DMS 273 (cell line): ENCODE measurements at regions not wholly inside any gene's neighbourhood (a gene's known extent, or its start where the extent isn't known, plus 50 kb on each side); places are given as distances from the start of the nearest gene placed in this dataset.
"Not testable (repeated sequence)": the region's sequence is repeated elsewhere in the genome, so short reads cannot be mapped to it uniquely, and the experiment has no call there.

Experiments
- DNase-seq: peaks from one replicate; lab custom pipeline; 2025; ENCODE audit not compliant: unreplicated experiment; lab: John Stamatoyannopoulos, UW

DNA sequence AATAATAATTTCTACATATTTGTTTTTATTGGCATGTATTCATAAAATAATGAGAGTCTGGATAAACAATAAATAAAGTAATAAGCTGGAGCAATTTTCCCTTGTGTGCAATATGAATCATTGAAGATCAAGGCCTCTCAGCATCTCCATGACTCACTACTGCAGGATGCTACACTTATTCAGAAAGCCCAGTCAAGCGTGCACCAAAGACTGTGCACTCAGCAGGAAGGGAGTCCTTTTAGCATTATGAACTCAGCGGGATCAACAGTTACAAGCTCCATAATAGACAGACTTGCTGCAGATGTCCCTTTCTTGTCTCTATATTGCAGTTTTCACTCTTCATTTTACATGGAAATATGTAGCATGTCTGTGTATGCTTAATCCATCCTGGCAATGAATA, 485.3 kb downstream of the CDH9 start:
- DNase-seq: peak; percentile 2

DNA sequence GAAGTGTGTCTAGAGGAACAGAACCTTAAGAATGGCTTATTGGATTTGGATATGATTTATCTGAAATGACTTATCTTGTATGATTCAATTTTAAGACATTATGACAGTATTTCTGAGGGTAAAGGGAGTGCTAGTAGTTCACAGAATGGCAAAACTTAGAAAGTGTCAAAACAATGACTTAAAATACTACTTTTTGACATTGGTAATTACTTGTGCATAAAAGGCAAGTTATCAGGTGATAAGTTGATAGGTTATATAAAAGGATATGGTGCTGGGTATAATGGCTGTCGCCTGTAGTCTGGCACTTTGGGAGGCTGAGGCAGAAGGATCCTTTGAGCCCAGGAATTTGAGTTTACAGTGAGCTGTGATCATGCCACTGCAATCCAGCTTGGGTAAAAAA, 494.4 kb downstream of the CDH9 start:
- DNase-seq: no peak

DNA sequence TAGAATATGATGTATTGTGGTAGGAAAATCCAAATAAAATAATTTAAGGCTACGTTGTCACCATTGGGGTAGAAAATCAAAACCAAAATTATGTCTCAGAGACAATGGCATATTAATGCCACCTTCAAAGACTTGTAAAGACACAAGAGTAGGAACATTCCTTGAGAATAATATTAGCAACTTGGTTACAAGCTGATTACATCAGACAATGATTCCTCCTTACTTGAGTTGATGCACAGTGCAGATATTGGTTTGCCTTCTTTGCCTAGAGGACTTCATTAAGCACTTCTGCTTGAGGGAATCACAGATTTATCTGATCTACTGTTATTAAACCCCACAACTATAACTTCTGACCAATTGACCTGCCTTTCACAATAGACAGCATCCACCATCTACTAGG, 500.2 kb downstream of the CDH9 start:
- no peak for DNase-seq

DNA sequence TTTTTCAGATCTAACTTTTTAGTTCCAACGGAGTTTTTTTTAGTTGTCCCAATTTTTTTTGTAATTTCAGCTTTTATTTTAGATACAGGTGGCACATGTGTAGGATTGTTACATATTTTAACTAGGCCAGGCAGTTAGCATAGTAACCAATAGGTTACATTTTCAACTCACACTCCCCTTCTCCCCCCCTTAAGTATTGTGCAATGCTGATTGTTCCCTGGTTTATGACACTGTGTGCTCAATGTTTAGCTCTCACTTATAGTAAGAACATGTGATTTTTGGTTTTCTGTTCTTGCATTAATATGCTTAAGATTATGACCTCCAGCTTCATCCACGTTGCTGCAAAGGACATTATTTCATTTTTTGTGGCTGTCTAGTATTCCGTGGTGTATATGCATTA, 503.2 kb downstream of the CDH9 start:
- no peak for DNase-seq

DNA sequence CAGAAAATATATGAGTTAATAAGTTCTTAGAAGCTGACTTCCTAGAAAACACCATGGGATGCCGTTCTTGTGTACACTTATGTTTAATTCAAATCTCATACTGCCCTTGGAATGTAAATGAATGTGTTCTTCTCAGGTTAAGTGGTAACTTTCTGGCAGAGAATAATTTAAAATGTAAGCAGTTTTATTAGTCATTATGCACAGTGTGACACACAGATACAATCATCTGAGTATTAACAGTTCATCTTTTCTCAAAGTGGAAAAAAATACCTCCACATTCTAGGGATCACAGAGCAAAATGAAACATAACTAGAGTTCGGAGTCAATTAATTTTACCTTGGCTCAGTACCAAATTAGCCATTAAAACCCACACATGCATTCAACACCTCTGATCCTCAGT, 508.1 kb downstream of the CDH9 start:
- no peak for DNase-seq

DNA sequence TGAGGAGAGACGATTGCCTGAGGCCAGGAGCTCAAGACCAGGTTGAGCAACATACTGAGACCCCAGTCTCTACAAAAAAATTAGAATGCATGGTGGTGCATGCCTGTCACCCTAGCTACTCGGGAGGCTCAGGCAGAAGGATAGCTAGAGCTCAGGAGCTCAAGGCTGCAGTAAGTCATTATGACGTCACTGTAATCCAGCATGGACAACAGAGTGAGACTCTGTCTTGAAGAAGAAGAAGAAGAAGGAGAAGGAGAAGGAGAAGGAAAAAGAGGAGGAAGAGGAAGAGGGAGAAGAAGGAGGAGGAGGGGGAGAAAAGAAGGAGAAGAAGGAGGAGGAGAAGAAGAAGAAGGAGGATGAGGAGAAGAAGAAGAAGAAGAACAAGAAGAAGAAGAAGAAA, 519.1 kb downstream of the CDH9 start:
- DNase-seq: no peak

DNA sequence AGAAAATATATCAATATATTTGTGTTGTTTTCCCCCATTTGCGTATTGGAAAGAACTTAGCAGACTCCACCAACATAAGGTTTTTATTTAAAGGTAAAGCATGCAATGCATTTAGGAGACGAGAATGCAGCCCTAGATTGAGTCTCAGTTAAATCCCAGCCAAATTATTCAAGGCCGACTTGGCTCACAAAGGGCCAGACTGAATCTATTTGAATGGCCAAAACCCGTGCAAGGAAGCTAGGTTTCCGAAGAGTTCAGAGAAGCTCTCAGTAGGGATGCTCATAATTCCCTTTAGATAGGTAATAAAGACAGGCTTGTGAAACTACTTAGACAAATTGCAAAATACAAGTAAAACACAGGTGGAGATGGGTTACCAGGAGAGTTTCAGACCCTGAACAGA, 520.3 kb downstream of the CDH9 start:
- DNase-seq: no peak

DNA sequence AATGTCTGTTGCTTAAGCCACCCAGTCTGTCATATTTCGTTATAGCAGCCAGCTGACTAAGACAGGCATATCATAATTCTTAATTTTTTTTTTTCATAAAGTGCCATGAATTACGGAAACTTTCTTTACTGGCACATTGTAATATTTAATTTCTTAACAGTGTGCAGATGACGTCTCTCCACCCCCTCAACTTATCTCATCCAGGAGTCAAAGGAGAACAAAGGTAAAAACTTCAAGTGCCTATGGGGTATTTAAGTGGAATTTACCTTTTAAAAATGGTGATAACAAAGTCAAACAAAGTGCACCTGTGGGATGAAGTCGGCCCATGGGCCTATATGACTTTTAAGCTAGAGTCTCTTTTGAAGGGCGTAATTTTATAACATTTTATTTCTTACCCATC, 539.4 kb downstream of the CDH9 start:
- DNase-seq: no peak

DNA sequence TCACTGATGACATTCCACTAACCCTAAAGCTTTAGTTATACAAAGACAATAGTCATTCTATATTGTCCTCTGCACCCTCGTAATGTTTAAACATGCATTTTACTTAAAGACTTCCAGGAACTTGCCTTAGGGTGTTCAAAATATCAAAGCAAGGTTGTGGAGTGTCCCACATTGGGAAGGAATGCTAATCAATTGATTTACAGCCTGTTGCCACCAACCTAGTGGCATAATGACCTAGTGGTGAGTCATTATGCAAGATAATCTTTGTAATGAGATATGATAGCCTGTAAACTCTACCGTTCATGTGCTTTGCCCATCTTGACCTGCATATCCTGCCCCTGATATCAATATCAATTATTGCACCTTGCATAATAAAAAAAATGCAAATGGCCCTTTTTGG, 542.9 kb downstream of the CDH9 start:
- DNase-seq: no peak

DNA sequence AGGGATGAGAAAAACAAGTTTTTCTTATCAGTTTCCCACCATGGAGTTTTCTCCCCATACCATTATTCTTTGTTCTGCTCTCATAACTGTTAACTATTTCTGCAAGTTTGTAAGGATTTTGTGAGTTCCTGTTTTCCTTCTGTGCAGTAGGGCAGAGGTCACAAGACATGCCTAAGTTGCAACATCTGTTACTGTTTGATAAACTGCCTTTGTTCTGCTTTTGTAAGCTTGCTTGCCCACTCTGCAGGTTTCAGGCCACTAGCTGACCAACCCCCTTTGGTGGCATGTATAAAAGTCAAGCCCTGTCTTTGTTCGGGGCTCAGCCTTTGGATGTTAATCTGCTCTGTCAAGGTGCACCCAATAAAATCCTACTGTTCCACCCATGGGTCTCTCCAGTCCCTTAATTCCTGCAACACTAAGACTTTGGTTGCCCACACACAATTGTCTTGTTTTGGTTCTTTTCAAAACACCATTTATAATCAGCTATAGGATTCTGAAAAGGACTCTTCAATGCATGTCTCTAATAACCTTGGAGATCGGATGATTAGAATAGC, 545.4 kb downstream of the CDH9 start:
- no peak for DNase-seq

DNA sequence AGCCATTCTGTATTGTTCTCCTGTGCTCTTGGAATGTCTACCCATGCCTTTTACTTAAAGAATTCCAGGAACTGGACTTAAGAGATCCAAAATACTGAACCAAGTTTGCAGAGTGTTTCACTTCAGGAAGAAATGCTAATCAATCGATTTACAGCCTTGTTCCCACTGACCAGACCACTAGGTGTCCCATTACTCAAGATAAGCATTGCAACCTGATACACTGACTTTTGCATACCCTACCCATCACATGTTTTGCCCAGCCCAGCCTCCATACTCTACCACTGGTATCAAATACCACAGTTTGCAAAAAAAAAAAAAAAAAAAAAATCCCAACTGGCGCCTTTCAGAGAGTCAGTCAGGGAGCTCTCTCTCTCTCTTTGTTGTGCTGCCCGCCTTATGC, 550.8 kb downstream of the CDH9 start:
- no peak for DNase-seq

DNA sequence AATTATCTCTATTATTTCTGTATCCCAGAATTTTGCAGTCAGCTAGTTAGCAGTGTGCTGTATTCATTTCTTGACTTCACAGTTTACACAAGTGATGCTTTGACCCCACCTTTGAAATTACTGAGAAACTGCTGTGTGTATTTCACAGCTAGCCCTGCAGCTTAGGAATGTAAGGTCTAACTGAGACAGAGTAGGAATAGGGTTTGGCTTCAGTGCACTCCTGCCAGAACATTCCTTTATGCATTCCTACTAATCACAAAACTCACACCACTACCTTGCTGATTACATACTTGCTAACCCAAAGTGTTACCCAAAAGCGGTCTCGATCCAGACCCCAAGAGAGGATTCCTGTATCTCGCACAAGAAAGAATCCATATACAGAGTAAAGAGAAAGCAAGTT, 551.8 kb downstream of the CDH9 start:
- DNase-seq: no peak

DNA sequence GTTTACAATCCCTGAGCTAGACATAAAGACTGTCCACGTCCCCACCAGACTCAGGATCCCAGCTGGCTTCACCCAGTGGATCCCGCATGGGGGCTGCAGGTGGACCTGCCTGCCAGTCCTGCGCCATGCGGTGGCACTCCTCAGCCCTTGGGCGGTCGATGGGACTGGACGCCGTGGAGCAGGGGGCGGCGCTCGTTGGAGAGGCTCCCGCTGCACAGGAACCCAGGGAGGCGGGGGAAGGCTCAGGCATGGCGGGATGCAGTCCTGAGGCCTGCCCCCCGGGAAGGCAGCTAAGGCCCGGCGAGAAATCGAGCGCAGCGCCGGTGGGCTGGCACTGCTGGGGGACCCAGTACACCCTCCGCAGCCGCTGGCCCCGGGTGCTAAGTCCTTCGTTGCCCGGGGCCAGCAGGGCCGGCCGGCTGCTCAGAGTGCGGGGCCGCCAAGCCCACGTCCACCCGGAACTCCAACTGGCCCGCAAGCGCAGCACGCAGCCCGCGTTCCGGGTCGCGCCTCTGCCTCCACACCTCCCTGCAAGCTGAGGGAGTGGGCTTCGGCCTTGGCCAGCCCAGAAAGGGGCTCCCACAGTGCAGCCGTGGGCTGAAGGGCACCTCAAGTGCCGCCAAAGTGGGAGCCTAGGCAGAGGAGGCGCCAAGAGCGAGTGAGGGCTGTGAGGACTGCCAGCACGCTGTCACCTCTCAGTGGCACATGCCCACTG, 553.1 kb downstream of the CDH9 start:
- not testable (repeated sequence) for DNase-seq

DNA sequence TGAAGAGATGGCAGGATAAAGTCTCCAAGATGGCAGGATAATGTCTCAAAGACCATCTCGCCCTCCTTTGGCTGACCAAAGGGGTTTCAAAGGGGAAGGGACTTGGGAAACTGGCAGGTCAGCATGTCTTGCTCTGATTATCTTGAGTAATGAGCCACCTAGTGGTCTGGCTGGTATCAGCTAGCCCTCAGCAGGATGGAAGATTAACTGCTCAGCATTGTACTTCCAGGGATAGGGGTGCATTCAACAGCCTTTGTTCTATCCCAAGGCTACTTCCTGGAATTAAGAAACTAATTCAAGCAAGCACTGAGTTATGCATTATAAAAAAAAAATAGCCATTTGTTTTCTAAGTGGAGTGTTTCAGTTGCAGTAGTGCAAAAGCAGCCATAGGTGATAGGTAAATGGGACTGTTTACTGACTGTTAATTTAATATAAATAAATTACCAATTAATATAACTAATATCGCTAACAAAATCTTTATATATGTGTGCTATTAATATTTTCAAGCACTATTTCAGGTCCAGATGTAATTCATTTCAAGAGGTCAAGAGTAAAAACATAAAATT, 555.5 kb downstream of the CDH9 start:
- peak; percentile 60 for DNase-seq

DNA sequence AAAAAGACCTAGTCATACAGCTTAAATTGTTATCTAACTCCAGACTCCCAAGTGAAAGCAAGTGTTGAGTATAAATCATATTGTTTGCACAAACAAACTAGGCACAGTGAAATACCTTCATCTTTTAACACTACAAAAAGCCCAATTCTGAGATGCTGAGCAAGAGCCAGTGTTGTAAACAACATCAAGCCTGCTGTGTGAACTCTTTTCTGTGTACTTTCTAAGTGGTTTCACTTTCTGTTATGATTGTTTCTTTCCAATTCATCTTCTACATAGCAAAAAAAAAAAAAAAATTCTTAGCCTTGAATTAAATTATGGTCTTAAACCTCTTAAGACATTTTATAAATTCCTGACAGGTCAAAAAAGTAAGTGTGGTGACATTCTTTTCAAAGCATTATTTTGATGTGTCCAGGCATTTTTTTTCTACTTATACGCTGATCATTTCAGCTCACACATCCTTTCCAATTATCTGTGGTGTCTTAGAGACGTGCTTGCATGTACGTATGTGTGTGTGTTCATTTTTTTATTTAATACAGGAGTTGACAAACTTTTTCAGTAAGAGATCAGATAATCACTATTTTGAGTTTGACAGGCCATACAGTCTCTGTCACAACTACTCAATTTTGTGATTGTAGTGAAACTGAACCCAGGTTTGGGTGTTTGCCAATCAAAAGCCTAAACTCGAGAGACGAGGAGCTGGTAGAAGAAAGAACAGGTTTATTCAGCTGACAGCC, 556.1 kb downstream of the CDH9 start:
- no peak for DNase-seq

DNA sequence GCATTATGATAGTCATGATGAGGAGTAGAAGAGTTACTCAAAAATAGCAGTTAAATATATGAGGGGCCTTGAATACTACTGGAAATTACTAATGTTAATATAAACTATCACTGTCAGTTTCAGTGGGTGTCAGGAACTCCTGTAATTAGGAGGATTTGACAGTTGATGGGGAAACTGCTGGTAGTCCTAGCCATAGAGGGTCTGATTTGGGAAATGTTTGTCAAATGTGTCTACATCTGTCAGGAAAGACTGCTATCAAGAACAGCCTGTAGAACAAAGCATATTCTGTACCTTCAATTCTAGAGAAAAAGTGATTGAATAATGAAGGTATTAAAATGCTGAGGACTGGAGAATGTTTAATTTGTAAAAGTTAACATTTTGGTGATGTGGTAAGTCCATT, 567.9 kb downstream of the CDH9 start:
- no peak for DNase-seq

DNA sequence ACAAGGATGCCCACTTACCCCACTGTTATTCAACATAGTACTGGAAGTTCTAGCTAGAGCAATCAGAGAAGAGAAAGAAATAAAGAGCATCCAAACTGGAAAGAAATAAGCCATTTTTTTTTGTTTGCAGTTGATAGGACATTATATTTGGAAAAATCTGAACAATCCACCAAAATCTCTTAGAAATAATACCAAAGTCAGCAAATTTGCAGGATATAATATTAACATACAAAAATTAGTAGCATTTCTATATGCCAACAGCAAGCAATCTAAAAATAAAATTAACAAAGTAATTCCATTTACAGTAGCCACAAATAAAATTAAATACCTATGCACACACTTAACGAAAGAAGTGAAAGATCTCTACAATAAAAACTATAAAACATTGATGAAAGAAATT, 599.3 kb downstream of the CDH9 start:
- no peak for DNase-seq

DNA sequence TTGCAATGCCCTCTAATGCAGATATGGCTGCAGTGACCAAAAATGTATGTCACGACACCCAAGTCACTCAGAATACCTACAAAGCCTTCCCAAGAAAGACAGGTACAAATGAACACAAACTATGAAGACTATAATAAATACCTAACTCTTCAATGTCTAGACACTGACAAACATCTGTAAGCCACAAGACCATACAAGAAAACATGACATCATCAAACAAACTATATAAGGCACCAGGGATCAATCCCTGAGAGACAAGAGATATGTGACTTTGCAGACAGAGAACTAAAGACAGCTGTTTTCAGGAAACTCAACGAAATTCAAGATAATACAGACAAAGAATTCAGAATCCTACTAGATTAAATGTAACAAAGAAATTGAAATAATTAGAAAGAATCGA, 603.7 kb downstream of the CDH9 start:
- DNase-seq: no peak

DNA sequence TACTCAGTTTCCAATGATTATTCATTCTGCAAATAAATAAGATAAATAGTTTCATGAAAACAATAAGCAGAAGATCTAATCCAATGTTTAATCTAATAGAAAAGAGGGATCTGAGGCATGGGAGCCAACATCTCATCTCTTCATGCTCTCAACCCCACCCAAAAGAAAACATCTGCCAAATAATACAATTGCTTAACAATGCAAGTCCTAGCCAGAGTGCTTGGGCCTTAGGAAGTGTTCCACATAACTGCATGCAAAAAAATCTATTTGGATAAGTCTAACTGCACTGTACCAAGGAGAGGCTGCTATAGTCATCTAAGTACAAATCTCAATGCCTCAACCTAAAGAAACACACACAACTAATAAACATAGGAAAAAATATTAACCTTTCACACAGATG, 606.0 kb downstream of the CDH9 start:
- no peak for DNase-seq

DNA sequence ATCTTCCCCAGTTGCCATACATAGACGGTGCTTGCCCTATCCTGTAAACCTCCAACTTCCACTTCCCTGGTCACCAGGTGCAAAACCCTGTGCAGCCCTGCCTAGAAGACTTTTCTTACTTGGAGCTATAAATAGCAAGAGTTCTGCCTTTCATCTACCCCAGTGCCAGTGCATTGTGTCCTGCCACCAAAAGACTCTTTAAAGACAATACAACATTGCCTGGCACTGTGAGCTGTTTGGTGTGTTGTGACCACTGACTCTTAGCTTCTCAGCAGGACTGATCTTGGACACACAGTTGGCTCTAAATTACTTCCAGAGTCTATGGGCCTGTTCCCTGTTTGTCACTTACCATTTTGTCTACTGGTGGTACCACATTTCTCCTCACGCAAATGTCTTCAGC, 608.1 kb downstream of the CDH9 start:
- DNase-seq: no peak

DNA sequence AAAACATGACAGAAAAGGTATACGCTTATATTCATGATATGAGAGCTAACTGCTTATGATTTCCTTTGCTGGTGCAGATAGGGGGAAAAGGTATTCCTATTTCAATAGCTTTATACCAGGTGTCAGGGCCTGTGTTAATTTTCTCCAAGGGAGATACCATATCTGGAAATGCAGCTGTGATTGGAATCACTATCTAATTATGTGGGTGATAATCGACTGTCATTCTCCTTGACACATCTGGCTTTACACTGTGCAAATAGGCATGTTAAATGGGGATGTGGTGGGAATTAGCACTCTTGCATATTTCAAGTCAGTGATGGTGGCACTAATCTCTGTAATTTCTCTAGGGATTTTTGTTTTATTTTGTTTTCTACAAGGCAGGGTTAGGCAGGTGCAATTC, 611.1 kb downstream of the CDH9 start:
- DNase-seq: no peak

DNA sequence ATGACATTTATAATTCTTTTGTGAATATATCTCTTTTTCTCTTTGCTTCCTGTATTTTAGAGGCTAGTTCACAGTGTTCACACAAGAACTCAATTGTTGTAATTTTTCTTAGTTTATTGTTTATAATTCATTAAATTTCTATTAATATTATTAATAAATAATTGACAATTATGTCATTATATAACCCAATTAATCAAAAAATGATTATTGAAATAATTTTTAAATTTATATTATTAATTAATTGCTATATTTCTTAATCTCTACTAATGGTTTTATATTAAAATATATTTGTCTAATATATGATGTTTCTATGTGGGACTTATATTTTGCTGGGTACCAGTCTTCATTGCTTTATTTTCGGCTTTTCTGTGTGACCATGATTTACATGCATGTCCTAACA, 618.4 kb downstream of the CDH9 start:
- no peak for DNase-seq
